ENCODE measurements at regions not wholly inside any gene's neighbourhood (a gene's known extent, or its start where the extent isn't known, plus 50 kb on each side); places are given as distances from the start of the nearest gene placed in this dataset.

GRCh38 chr5:20648981-20649380 is 661.0 kb upstream of the CDH18 start:
- no peak for DNase-seq (ENCODE audit: low read depth)

- DNase-seq (ENCODE audit: low read depth), result no peak
Observed at GRCh38 chr5:20636686-20637085, 648.7 kb upstream of the CDH18 start.

DNA sequence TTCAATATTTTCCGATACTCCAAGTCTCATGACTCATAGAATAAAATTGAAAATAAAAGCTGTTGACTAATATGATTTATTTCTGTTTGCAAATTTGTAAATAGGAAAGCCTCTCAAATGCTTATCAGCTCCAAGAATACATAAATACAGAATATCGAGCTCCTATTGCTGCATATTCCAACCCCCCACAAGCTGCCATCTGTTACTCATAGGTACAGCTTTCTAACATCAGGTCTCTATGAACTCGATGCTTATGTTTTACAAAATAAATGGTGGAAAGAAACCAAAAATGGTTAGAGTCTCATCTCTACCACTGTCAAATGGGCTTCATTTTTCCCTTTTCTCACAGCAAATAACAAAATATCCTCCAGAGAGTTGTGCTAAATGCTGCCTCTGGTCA is 631.6 kb upstream of the CDH18 start:
- no peak for DNase-seq (ENCODE audit: low read depth)

DNA sequence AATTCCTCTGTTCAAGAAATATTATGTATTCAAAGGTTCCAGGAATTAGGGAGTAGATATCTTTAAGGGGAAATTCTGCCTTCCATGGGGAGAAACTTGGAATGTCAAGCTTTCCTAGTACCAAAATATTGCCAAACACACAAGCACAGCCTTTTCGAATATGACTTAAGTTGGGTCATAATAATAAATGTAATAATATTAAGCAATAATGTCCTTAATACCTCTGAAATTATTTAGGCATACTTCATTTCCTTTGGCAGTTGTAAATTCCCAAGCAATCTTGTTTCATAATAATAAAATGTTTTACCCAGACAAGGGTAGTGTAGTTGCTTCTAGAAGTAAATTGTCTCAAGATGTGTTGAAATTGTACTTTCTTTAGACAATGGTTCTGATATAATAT is 630.3 kb upstream of the CDH18 start:
- no peak for DNase-seq (ENCODE audit: low read depth)

DNA sequence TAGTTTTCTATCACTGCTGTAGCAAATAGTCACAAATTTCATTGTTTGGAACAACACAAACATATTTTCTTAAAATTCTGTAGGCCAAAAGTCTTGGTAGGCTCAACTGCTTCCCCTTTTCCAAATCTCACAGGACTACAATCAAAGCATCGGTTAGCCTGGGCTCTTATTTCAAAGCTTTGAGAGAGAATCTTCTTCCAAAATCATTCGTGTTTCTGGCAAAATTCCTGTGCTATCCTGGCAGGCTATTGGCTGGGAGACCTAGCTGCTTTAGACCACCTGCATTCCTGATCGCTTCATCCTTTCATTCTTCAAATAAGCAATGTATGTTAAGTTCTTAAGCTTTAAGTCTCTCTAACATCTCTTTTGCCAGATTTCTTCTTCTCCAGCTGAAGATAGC is 629.8 kb upstream of the CDH18 start:
- DNase-seq (ENCODE audit: low read depth), result no peak

- DNase-seq (ENCODE audit: low read depth), result no peak
Observed at GRCh38 chr5:20615888-20616563, 628.0 kb upstream of the CDH18 start.

- DNase-seq (ENCODE audit: low read depth), result no peak
Observed at GRCh38 chr5:20611620-20612019, 623.6 kb upstream of the CDH18 start.

GRCh38 chr5:20610681-20611080 is 622.7 kb upstream of the CDH18 start:
- no peak for DNase-seq (ENCODE audit: low read depth)

GRCh38 chr5:20609126-20609525 is 621.1 kb upstream of the CDH18 start:
- no peak for DNase-seq (ENCODE audit: low read depth)

- DNase-seq (ENCODE audit: low read depth), result no peak
Observed at GRCh38 chr5:20608567-20608966, 620.6 kb upstream of the CDH18 start.

DNA sequence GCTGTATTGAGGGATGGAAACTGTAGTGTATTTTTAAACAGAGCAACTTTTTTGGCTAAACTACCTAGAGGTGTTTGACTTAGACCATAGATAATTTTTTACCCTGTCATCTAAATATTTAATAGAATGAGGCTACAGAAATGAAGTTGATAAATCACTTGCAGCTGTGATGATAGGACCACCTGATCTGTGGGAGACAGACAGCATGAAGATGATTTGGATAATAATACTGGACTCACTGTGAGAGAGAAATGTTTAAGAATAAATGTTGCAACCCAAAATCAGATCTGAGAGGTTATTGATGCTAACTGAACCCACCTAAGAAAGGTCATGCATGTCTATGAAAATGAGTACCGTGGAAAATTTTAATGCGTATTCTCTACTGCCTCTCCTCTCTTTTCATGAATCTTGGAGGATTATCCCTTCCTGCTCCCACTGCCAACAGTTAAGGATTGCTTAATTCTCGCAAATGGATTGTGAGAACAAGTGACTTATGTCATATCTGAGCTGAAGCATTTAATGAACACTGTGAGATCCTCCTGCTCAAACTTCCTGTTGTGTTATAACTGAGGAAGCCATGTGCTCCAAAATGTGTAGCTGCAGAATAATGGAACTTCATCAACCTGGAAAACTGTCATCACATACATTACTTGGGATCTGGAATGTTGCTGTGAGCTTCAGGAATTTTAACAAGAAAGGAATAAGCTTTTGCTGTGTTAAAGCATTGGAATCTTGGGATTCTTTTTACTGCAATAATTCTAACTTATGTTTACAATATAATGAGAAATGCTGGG is 617.9 kb upstream of the CDH18 start:
- no peak for DNase-seq (ENCODE audit: low read depth)

GRCh38 chr5:20604992-20605391 is 617.0 kb upstream of the CDH18 start:
- no peak for DNase-seq (ENCODE audit: low read depth)

DNA sequence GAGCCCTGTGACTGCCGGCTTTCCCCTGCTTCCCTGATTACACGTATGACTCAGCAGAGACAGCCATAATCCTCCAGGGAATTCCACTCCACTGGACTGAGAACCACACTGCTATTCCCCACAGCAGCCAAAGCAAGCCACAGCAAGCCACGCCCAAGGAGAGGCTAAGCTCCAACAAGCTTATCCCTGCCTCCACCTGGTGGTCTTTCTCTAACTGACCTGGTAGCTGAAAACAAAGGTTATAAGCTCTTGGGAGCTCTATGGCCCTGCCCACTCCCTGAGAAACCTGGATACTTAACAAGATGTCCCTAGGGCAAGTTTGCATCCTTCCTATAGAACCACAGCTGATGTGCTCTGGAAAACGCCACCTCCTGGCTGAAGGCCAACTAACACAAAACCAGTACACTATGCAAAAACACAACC is 613.7 kb upstream of the CDH18 start:
- no peak for DNase-seq (ENCODE audit: low read depth)

GRCh38 chr5:20590356-20590755 is 602.4 kb upstream of the CDH18 start:
- no peak for DNase-seq (ENCODE audit: low read depth)

- no peak for DNase-seq (ENCODE audit: low read depth)
Observed at GRCh38 chr5:20575571-20575970, 587.6 kb upstream of the CDH18 start.

GRCh38 chr5:20574576-20574975 is 586.6 kb upstream of the CDH18 start:
- DNase-seq (ENCODE audit: low read depth), result no peak

DNA sequence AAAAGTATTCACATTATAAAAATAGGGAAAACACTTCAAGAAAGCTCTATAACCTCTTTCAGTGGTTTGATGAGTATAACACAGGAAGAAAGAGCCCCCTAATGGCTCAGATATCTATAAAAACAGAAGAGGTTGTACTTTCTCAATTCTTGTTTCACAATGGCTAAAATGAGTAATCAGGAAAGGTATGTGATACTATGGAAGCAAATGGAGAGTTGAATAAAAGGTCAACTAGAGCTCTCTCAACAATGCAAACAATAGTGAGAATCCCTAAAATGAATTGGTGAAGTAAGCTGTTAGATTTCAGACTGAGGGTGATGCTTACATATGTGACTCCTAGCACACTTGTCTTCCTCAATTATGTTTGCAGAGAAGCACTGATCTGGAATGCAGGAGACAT is 584.6 kb upstream of the CDH18 start:
- DNase-seq (ENCODE audit: low read depth), result no peak

DNA sequence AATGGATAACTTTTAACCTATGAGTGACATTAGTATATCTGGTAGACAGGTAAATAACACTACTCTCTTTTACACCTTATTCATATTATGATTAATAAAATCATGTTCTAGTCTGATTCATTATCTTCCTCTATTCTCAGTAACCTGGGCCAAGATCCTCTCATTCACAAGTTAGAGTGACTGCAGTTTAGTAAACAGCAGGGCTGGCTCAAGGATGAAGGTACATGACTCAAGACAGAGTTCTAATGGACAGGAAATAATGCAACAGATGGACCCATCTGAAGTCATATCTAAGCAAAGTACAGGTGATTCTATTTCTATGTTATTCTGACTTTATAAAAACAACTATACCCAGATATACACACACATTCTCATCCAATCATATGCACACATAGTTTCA is 582.5 kb upstream of the CDH18 start:
- DNase-seq (ENCODE audit: low read depth), result no peak

DNA sequence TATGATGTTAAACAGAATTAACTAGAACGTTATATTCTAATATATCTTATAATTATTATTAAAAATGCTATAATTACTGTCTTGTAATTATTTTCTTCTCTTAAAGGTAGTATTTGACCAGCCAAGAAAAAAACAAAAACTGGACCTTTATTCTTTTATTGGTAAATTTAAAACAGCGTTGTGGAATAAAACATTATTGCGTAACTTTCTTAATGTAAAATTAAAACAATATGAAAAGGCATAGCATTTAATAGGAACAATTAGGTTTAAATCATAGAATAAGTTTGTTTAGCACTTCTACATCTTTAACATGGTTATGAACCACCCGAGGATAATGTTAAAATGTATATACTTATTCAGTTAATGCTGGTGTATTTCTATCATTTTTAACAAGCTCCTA is 574.5 kb upstream of the CDH18 start:
- DNase-seq (ENCODE audit: low read depth), result no peak

- no peak for DNase-seq (ENCODE audit: low read depth)
Observed at GRCh38 chr5:20559845-20560244, 571.8 kb upstream of the CDH18 start.

- DNase-seq (ENCODE audit: low read depth), result no peak
Observed at GRCh38 chr5:20556115-20556763, 568.2 kb upstream of the CDH18 start.

GRCh38 chr5:20555034-20555433 is 567.0 kb upstream of the CDH18 start:
- no peak for DNase-seq (ENCODE audit: low read depth)

- no peak for DNase-seq (ENCODE audit: low read depth)
Observed at GRCh38 chr5:20554001-20554400, 566.0 kb upstream of the CDH18 start.
